Peyer's patch (tissue), 4 donors: ENCODE measurements at regions not wholly inside any gene's neighbourhood (a gene's known extent, or its start where the extent isn't known, plus 50 kb on each side); places are given as distances from the start of the nearest gene placed in this dataset.

Source experiments
- CTCF ChIP-seq, 6 experiments: fragments of 450-650 bp in 4 of 6; fragments of 200-600 bp in 2 of 6; sonication (generic) in 1 of 6; IDR thresholded peaks; one replicate each; pipeline ENCODE4 v1.5.1; 2017 to 2019; ENCODE audit warnings: antibody characterized with exemption in 6 of 6, mild to moderate bottlenecking in 3 of 6, moderate library complexity in 1 of 6
- POLR2A ChIP-seq, 2 donors: fragments of 450-650 bp; IDR thresholded peaks; one replicate each; pipeline ENCODE4 v1.5.1; 2017; ENCODE audit warnings: antibody characterized with exemption in 2 of 2, mild to moderate bottlenecking in 2 of 2, moderate library complexity in 2 of 2

GRCh38 chr9:30239878-30240277 lies 2144.6 kb upstream of the ACO1 start:
- no peak for TF ChIP-seq POLR2A (IDR thresholded peaks at IDR 0.05)
- TF ChIP-seq CTCF (IDR thresholded peaks at IDR 0.05), result no peak
